ENCODE measurements at regions not wholly inside any gene's neighbourhood (a gene's known extent, or its start where the extent isn't known, plus 50 kb on each side); places are given as distances from the start of the nearest gene placed in this dataset.

- no peak for DNase-seq
- no peak for ATAC-seq (ENCODE audit: insufficient read depth, low read depth)
Measured at GRCh38 chr5:58351190-58351589, 108.7 kb downstream of the PLK2 start.

GRCh38 chr5:58348996-58349728, 110.7 kb downstream of the PLK2 start:
- Histone ChIP-seq H3K36me3 (ENCODE audit: insufficient read depth, low read length) (no peaks in the 10 kb centered on the region), H4K20me1 (ENCODE audit: insufficient read depth, low read length) (no peaks in the 10 kb centered on the region), H3K27me3 (ENCODE audit: insufficient read depth, low read length, poor library complexity) (no peaks in the 10 kb centered on the region), H2AFZ (ENCODE audit: low read depth, low read length) (no peak overlapping the region), H3K4me2 (ENCODE audit: insufficient read depth, low read length) (no peak overlapping the region), H3K4me1 (ENCODE audit: insufficient read depth, low read length) (no peaks in the 10 kb centered on the region), H3K9me3 (ENCODE audit: insufficient read depth, low read length, severe bottlenecking) (no peaks in the 10 kb centered on the region), H3K79me2 (ENCODE audit: insufficient read depth, low read length) (no peaks in the 10 kb centered on the region), H3K9ac (ENCODE audit: low read depth, low read length) (no peak overlapping the region), H3K27ac (ENCODE audit: low read length) (no peak overlapping the region), H3K4me3 (ENCODE audit: low read depth in 1 of 2, low read length in 2 of 2) (no peak overlapping the region)
- no peak for TF ChIP-seq CTCF (IDR thresholded peaks at IDR 0.05; ENCODE audit: borderline replicate concordance, extremely low read depth, low read length, poor library complexity, severe bottlenecking)
- no peak for TF ChIP-seq EZH2 (IDR thresholded peaks at IDR 0.05; ENCODE audit: borderline replicate concordance, low read depth, low read length, severe bottlenecking)
- DNase-seq (no peak), ATAC-seq (ENCODE audit: insufficient read depth, low read depth) (no peak)

More at GRCh38 chr5:58351190-58351589, 108.7 kb downstream of the PLK2 start:
- no peak for TF ChIP-seq EZH2 (IDR thresholded peaks at IDR 0.05; ENCODE audit: borderline replicate concordance, low read depth, low read length, severe bottlenecking)
- no peak for TF ChIP-seq CTCF (IDR thresholded peaks at IDR 0.05; ENCODE audit: borderline replicate concordance, extremely low read depth, low read length, poor library complexity, severe bottlenecking)
- Histone ChIP-seq H3K36me3 (ENCODE audit: insufficient read depth, low read length) (no peaks in the 10 kb centered on the region), H3K9ac (ENCODE audit: low read depth, low read length) (no peak overlapping the region), H3K4me3 (ENCODE audit: low read depth in 1 of 2, low read length in 2 of 2) (no peak overlapping the region), H3K27me3 (ENCODE audit: insufficient read depth, low read length, poor library complexity) (no peaks in the 10 kb centered on the region), H3K79me2 (ENCODE audit: insufficient read depth, low read length) (no peaks in the 10 kb centered on the region), H3K27ac (ENCODE audit: low read length) (no peak overlapping the region), H3K4me2 (ENCODE audit: insufficient read depth, low read length) (no peak overlapping the region), H3K9me3 (ENCODE audit: insufficient read depth, low read length, severe bottlenecking) (no peaks in the 10 kb centered on the region), H4K20me1 (ENCODE audit: insufficient read depth, low read length) (no peaks in the 10 kb centered on the region), H3K4me1 (ENCODE audit: insufficient read depth, low read length) (no peaks in the 10 kb centered on the region), H2AFZ (ENCODE audit: low read depth, low read length) (no peak overlapping the region)

- Histone ChIP-seq H3K4me3 (ENCODE audit: low read depth in 1 of 2, low read length in 2 of 2) (no peak overlapping the region), H3K27me3 (ENCODE audit: insufficient read depth, low read length, poor library complexity) (no peaks in the 10 kb centered on the region), H3K9ac (ENCODE audit: low read depth, low read length) (no peak overlapping the region), H2AFZ (ENCODE audit: low read depth, low read length) (no peak overlapping the region), H3K4me1 (ENCODE audit: insufficient read depth, low read length) (no peaks in the 10 kb centered on the region), H3K79me2 (ENCODE audit: insufficient read depth, low read length) (no peaks in the 10 kb centered on the region), H3K36me3 (ENCODE audit: insufficient read depth, low read length) (no peaks in the 10 kb centered on the region), H3K9me3 (ENCODE audit: insufficient read depth, low read length, severe bottlenecking) (no peaks in the 10 kb centered on the region), H4K20me1 (ENCODE audit: insufficient read depth, low read length) (no peaks in the 10 kb centered on the region), H3K27ac (ENCODE audit: low read length) (no peak overlapping the region), H3K4me2 (ENCODE audit: insufficient read depth, low read length) (no peak overlapping the region)
- no peak for ATAC-seq (ENCODE audit: insufficient read depth, low read depth)
- DNase-seq = no peak
- TF ChIP-seq EZH2 (IDR thresholded peaks at IDR 0.05; ENCODE audit: borderline replicate concordance, low read depth, low read length, severe bottlenecking) = no peak
- no peak for TF ChIP-seq CTCF (IDR thresholded peaks at IDR 0.05; ENCODE audit: borderline replicate concordance, extremely low read depth, low read length, poor library complexity, severe bottlenecking)
Measured at GRCh38 chr5:58346041-58346440, 113.8 kb downstream of the PLK2 start.
